DOHH2 (cell line): ENCODE measurements at regions not wholly inside any gene's neighbourhood (a gene's known extent, or its start where the extent isn't known, plus 50 kb on each side); places are given as distances from the start of the nearest gene placed in this dataset.

Source experiments
- H3F3A ChIP-seq: fragments of 200-600 bp; sonication (generic), shearing (Covaris generic); 2 replicates; pipeline ENCODE4 v1.6.0; 2016; ENCODE audit warnings: antibody characterized with exemption, mild to moderate bottlenecking; ENCODE audit not compliant: control insufficient read depth, insufficient read depth
- H3K27ac ChIP-seq: fragments of 200-600 bp; sonication (generic); 2 replicates; pipeline ENCODE4 v1.5.1; 2014; ENCODE audit warnings: low read depth, mild to moderate bottlenecking, low read length, moderate library complexity
- H3K27me3 ChIP-seq: fragments of 200-600 bp; sonication (generic); 2 replicates; pipeline ENCODE4 v1.6.1; 2014; ENCODE audit warnings: mild to moderate bottlenecking, low read length, mixed read lengths; ENCODE audit not compliant: control insufficient read depth
- H3K36me3 ChIP-seq: fragments of 200-600 bp; sonication (generic); 2 replicates; pipeline ENCODE4 v1.6.1; 2014; ENCODE audit warnings: mild to moderate bottlenecking, low read length, moderate library complexity, mixed read lengths; ENCODE audit not compliant: control insufficient read depth
- H3K4me1 ChIP-seq: fragments of 200-600 bp; sonication (generic); 2 replicates; pipeline ENCODE4 v1.6.1; 2014; ENCODE audit warnings: mild to moderate bottlenecking, low read length, mixed read lengths; ENCODE audit not compliant: control insufficient read depth
- H3K4me2 ChIP-seq: fragments of 200-600 bp; sonication (generic); 2 replicates; pipeline ENCODE4 v1.6.0; 2014; ENCODE audit warnings: mild to moderate bottlenecking, low read length, moderate library complexity
- H3K4me3 ChIP-seq: fragments of 200-600 bp; sonication (generic); 2 replicates; pipeline ENCODE4 v1.5.1; 2014; ENCODE audit warnings: mild to moderate bottlenecking, low read length, mixed read lengths
- H3K79me2 ChIP-seq: fragments of 200-600 bp; sonication (generic); 2 replicates; pipeline ENCODE4 v1.6.1; 2014; ENCODE audit warnings: mild to moderate bottlenecking, low read length, mixed read lengths; ENCODE audit not compliant: control insufficient read depth
- H3K9me2 ChIP-seq: fragments of 200-600 bp; sonication (generic); replicated peaks from 2 replicates; pipeline ENCODE4 v1.6.1; 2014; ENCODE audit warnings: mild to moderate bottlenecking, low read length, mixed read lengths; ENCODE audit not compliant: control insufficient read depth
- H3K9me3 ChIP-seq: fragments of 200-600 bp; sonication (generic); 2 replicates; pipeline ENCODE4 v1.6.1; 2014; ENCODE audit warnings: antibody characterized with exemption, low read length, mixed read lengths; ENCODE audit not compliant: control insufficient read depth, insufficient read depth
- H4K20me1 ChIP-seq: fragments of 200-600 bp; sonication (generic); 2 replicates; pipeline ENCODE4 v1.6.0; 2014; ENCODE audit warnings: low read depth, mild to moderate bottlenecking, antibody characterized with exemption, low read length, moderate library complexity; ENCODE audit not compliant: control insufficient read depth, insufficient read depth
- CTCF ChIP-seq: fragments of 200-600 bp; sonication (generic); IDR thresholded peaks from one replicate; pipeline ENCODE4 v1.5.1; 2014; ENCODE audit warnings: antibody characterized with exemption, mild to moderate bottlenecking, low read depth, low read length; ENCODE audit not compliant: poor library complexity, severe bottlenecking
- EZH2phosphoT487 ChIP-seq: fragments of 200-600 bp; sonication (generic); IDR thresholded peaks from 2 replicates; pipeline ENCODE4 v1.6.1; 2017; ENCODE audit warnings: borderline replicate concordance, mild to moderate bottlenecking, antibody characterized with exemption, low read length, moderate library complexity, mixed read lengths

GRCh38 chr12:91769736-91770135 is 375.9 kb downstream of the BTG1 start:
- Histone ChIP-seq H3K27ac (no peak overlapping the region), H4K20me1 (no peaks in the 10 kb centered on the region), H3K36me3 (no peaks in the 10 kb centered on the region), H3K4me3 (no peak overlapping the region), H3K27me3 (no peaks in the 10 kb centered on the region), H3F3A (no peaks in the 10 kb centered on the region), H3K9me3 (no peaks in the 10 kb centered on the region), H3K4me2 (no peak overlapping the region), H3K79me2 (no peaks in the 10 kb centered on the region), H3K4me1 (no peaks in the 10 kb centered on the region), H3K9me2 (no peaks in the 10 kb centered on the region)
- TF ChIP-seq CTCF (no peak), EZH2phosphoT487 (no peak)

GRCh38 chr12:91767237-91767636 is 378.4 kb downstream of the BTG1 start:
- H4K20me1 ChIP-seq = no peaks in the 10 kb centered on the region
- no peaks in the 10 kb centered on the region for H3K4me1 ChIP-seq
- no peaks in the 10 kb centered on the region for H3K9me3 ChIP-seq
- no peaks in the 10 kb centered on the region for H3K36me3 ChIP-seq
- no peak overlapping the region for H3K4me2 ChIP-seq
- no peak overlapping the region for H3K27ac ChIP-seq
- TF ChIP-seq EZH2phosphoT487 (no peak), CTCF (no peak)
- no peaks in the 10 kb centered on the region for H3K79me2 ChIP-seq
- no peak overlapping the region for H3K4me3 ChIP-seq
- no peaks in the 10 kb centered on the region for H3F3A ChIP-seq
- no peaks in the 10 kb centered on the region for H3K9me2 ChIP-seq
- no peaks in the 10 kb centered on the region for H3K27me3 ChIP-seq

- Histone ChIP-seq H3K27ac (no peak overlapping the region), H3K4me2 (no peak overlapping the region), H3K27me3 (no peaks in the 10 kb centered on the region), H4K20me1 (no peaks in the 10 kb centered on the region), H3K9me2 (no peaks in the 10 kb centered on the region), H3K36me3 (no peaks in the 10 kb centered on the region), H3K9me3 (no peaks in the 10 kb centered on the region), H3K79me2 (no peaks in the 10 kb centered on the region), H3F3A (no peaks in the 10 kb centered on the region), H3K4me1 (no peaks in the 10 kb centered on the region), H3K4me3 (no peak overlapping the region)
- no peak for TF ChIP-seq EZH2phosphoT487
- TF ChIP-seq CTCF = no peak
Observed at GRCh38 chr12:91766454-91766853, 379.2 kb downstream of the BTG1 start.
